NOMO-1 treated with DMSO at 0.1 percent for 48 hours (cell line): ENCODE measurements at regions not wholly inside any gene's neighbourhood (a gene's known extent, or its start where the extent isn't known, plus 50 kb on each side); places are given as distances from the start of the nearest gene placed in this dataset.

Experiments
- DNase-seq: peaks from one replicate; lab custom pipeline; 2025; ENCODE audit not compliant: unreplicated experiment; lab: John Stamatoyannopoulos, UW

- no peak for DNase-seq
Observed at GRCh38 chr18:78630981-78631510, 348.6 kb upstream of the SALL3 start.

- DNase-seq: peak; percentile 74
Observed at GRCh38 chr18:78632111-78632541, 347.5 kb upstream of the SALL3 start.

GRCh38 chr18:78634061-78634696 lies 345.4 kb upstream of the SALL3 start:
- DNase-seq: no peak

- no peak for DNase-seq
Observed at GRCh38 chr18:78635093-78635800, 344.4 kb upstream of the SALL3 start.

- DNase-seq: no peak
Observed at GRCh38 chr18:78636260-78636659, 343.4 kb upstream of the SALL3 start.

- no peak for DNase-seq
Observed at GRCh38 chr18:78637442-78638402, 341.9 kb upstream of the SALL3 start.

- DNase-seq: peak; percentile 95
Observed at GRCh38 chr18:78639006-78639950, 340.3 kb upstream of the SALL3 start.

GRCh38 chr18:78640246-78640995 lies 339.2 kb upstream of the SALL3 start:
- DNase-seq: peak; percentile 11

GRCh38 chr18:78641689-78642231 lies 337.9 kb upstream of the SALL3 start:
- DNase-seq: peak; percentile 98

- DNase-seq: peak; percentile 42
Observed at GRCh38 chr18:78642296-78642951, 337.2 kb upstream of the SALL3 start.

GRCh38 chr18:78643004-78643403 lies 336.6 kb upstream of the SALL3 start:
- peak; percentile 98 for DNase-seq

- DNase-seq: no peak
Observed at GRCh38 chr18:78643981-78644380, 335.6 kb upstream of the SALL3 start.

GRCh38 chr18:78645216-78645615 lies 334.4 kb upstream of the SALL3 start:
- DNase-seq: no peak

- no peak for DNase-seq
Observed at GRCh38 chr18:78647018-78647417, 332.6 kb upstream of the SALL3 start.

- no peak for DNase-seq
Observed at GRCh38 chr18:78649421-78649820, 330.2 kb upstream of the SALL3 start.

GRCh38 chr18:78650926-78651325 lies 328.7 kb upstream of the SALL3 start:
- DNase-seq: no peak

- DNase-seq: no peak
Observed at GRCh38 chr18:78652001-78652545, 327.5 kb upstream of the SALL3 start.

- DNase-seq: no peak
Observed at GRCh38 chr18:78655921-78656320, 323.7 kb upstream of the SALL3 start.
